ENCODE measurements at regions not wholly inside any gene's neighbourhood (a gene's known extent, or its start where the extent isn't known, plus 50 kb on each side); places are given as distances from the start of the nearest gene placed in this dataset.
"Not testable (repeated sequence)": the region's sequence is repeated elsewhere in the genome, so short reads cannot be mapped to it uniquely, and the experiment has no call there.

GRCh38 chr6:21792177-21792576 is 198.6 kb downstream of the SOX4 start:
- no peak for DNase-seq (ENCODE audit: extremely low read depth, insufficient read length)
- H3K36me3 ChIP-seq (ENCODE audit: control insufficient read depth, insufficient read depth, low read length) = no peaks in the 10 kb centered on the region
- TF ChIP-seq CTCF (IDR thresholded peaks at IDR 0.05; ENCODE audit: insufficient read depth, low read length, poor library complexity, severe bottlenecking) = no peak
- no peak overlapping the region for H3K4me3 ChIP-seq (replicated peaks; ENCODE audit: low read depth, low read length)
- H3K27me3 ChIP-seq (replicated peaks; ENCODE audit: control insufficient read depth, insufficient read depth, low read length) = no peaks in the 10 kb centered on the region

- not testable (repeated sequence) for DNase-seq (ENCODE audit: extremely low read depth, insufficient read length); H3K36me3 ChIP-seq (ENCODE audit: control insufficient read depth, insufficient read depth, low read length); H3K4me3 ChIP-seq (replicated peaks; ENCODE audit: low read depth, low read length); H3K27me3 ChIP-seq (replicated peaks; ENCODE audit: control insufficient read depth, insufficient read depth, low read length)
Observed at GRCh38 chr6:21796979-21797378, 203.4 kb downstream of the SOX4 start.

GRCh38 chr6:21798468-21798867 is 204.9 kb downstream of the SOX4 start:
- Histone ChIP-seq H3K27me3 (replicated peaks; ENCODE audit: control insufficient read depth, insufficient read depth, low read length) (no peaks in the 10 kb centered on the region), H3K4me3 (replicated peaks; ENCODE audit: low read depth, low read length) (no peak overlapping the region), H3K36me3 (ENCODE audit: control insufficient read depth, insufficient read depth, low read length) (no peaks in the 10 kb centered on the region)
- no peak for TF ChIP-seq CTCF (IDR thresholded peaks at IDR 0.05; ENCODE audit: insufficient read depth, low read length, poor library complexity, severe bottlenecking)
- no peak for DNase-seq (ENCODE audit: extremely low read depth, insufficient read length)

- DNase-seq (ENCODE audit: extremely low read depth, insufficient read length) = no peak
- no peaks in the 10 kb centered on the region for H3K36me3 ChIP-seq (ENCODE audit: control insufficient read depth, insufficient read depth, low read length)
- H3K27me3 ChIP-seq (replicated peaks; ENCODE audit: control insufficient read depth, insufficient read depth, low read length) = no peaks in the 10 kb centered on the region
- TF ChIP-seq CTCF (IDR thresholded peaks at IDR 0.05; ENCODE audit: insufficient read depth, low read length, poor library complexity, severe bottlenecking) = no peak
- H3K4me3 ChIP-seq (replicated peaks; ENCODE audit: low read depth, low read length) = no peak overlapping the region
Observed at GRCh38 chr6:21800330-21800729, 206.8 kb downstream of the SOX4 start.

- no peak overlapping the region for H3K4me3 ChIP-seq (replicated peaks; ENCODE audit: low read depth, low read length)
- no peak for TF ChIP-seq CTCF (IDR thresholded peaks at IDR 0.05; ENCODE audit: insufficient read depth, low read length, poor library complexity, severe bottlenecking)
- H3K36me3 ChIP-seq (ENCODE audit: control insufficient read depth, insufficient read depth, low read length) = no peaks in the 10 kb centered on the region
- H3K27me3 ChIP-seq (replicated peaks; ENCODE audit: control insufficient read depth, insufficient read depth, low read length) = no peaks in the 10 kb centered on the region
- no peak for DNase-seq (ENCODE audit: extremely low read depth, insufficient read length)
Observed at GRCh38 chr6:21800948-21801438, 207.4 kb downstream of the SOX4 start.

- DNase-seq (ENCODE audit: extremely low read depth, insufficient read length) = no peak
- H3K36me3 ChIP-seq (ENCODE audit: control insufficient read depth, insufficient read depth, low read length) = no peaks in the 10 kb centered on the region
Observed at GRCh38 chr6:21801446-21802174, 208.1 kb downstream of the SOX4 start.

More at GRCh38 chr6:21801446-21802174, 208.1 kb downstream of the SOX4 start:
- no peaks in the 10 kb centered on the region for H3K27me3 ChIP-seq (replicated peaks; ENCODE audit: control insufficient read depth, insufficient read depth, low read length)
- no peak overlapping the region for H3K4me3 ChIP-seq (replicated peaks; ENCODE audit: low read depth, low read length)
- TF ChIP-seq CTCF (IDR thresholded peaks at IDR 0.05; ENCODE audit: insufficient read depth, low read length, poor library complexity, severe bottlenecking) = no peak

Measured in GM06990 (cell line).